MCF 10A (cell line): ENCODE measurements at regions not wholly inside any gene's neighbourhood (a gene's known extent, or its start where the extent isn't known, plus 50 kb on each side); places are given as distances from the start of the nearest gene placed in this dataset.
"Not testable (repeated sequence)": the region's sequence is repeated elsewhere in the genome, so short reads cannot be mapped to it uniquely, and the experiment has no call there.

Experiments
- BruUV-seq: library from RNA; stranded (reverse); fragments of 400-500 nt; replicated peaks from 2 replicates; lab custom pipeline; 2021; lab: Mats Ljungman, UMichigan
- CTCF ChIA-PET: fragments of 300-600 bp; sonication (Branson Sonifier 250); formaldehyde crosslinking; extraction: SDS; loops from one replicate; lab custom pipeline; 2021; ENCODE audit warnings: antibody characterized with exemption, inconsistent platforms; lab: Yijun Ruan, JAX
- POLR2A ChIA-PET: fragments of 300-600, 350-650 bp; sonication (Branson Sonifier 250); formaldehyde crosslinking; extraction: SDS; loops from one replicate; lab custom pipeline; 2020; ENCODE audit warnings: antibody characterized with exemption, inconsistent platforms; lab: Yijun Ruan, JAX
- DNase-seq: peaks from one replicate; pipeline ENCODE4 v3.0.0-alpha.2; 2018; ENCODE audit not compliant: unreplicated experiment
- H3K27ac Mint-ChIP-seq: one replicate; pipeline ENCODE4 v1.8.0; 2022; ENCODE audit warnings: mild to moderate bottlenecking, low read depth, mixed read lengths; ENCODE audit not compliant: unreplicated experiment
- H3K27me3 Mint-ChIP-seq: one replicate; pipeline ENCODE4 v1.8.0; 2022; ENCODE audit warnings: mixed read lengths; ENCODE audit not compliant: insufficient read depth, unreplicated experiment
- H3K36me3 Mint-ChIP-seq: one replicate; pipeline ENCODE4 v1.8.0; 2022; ENCODE audit warnings: mild to moderate bottlenecking, moderate library complexity, mixed read lengths; ENCODE audit not compliant: insufficient read depth, unreplicated experiment
- H3K4me1 Mint-ChIP-seq: one replicate; pipeline ENCODE4 v1.8.0; 2022; ENCODE audit warnings: mixed read lengths; ENCODE audit not compliant: insufficient read depth, unreplicated experiment
- H3K4me3 Mint-ChIP-seq: one replicate; pipeline ENCODE4 v1.8.0; 2022; ENCODE audit warnings: mild to moderate bottlenecking, moderate library complexity, mixed read lengths; ENCODE audit not compliant: unreplicated experiment
- H3K9me3 Mint-ChIP-seq: one replicate; pipeline ENCODE4 v1.8.0; 2022; ENCODE audit warnings: mixed read lengths; ENCODE audit not compliant: unreplicated experiment
- CTCF ChIP-seq: fragments of 200-600 bp; IDR thresholded peaks from one replicate; pipeline ENCODE4 v1.8.0; 2022; ENCODE audit warnings: antibody characterized with exemption, mild to moderate bottlenecking; ENCODE audit not compliant: unreplicated experiment
- intact Hi-C: fragments of 100-400 bp; cut with micrococcal nuclease; formaldehyde crosslinking; loops from 2 replicates; pipeline ENCODE4 v1.14.1; 2022

DNA sequence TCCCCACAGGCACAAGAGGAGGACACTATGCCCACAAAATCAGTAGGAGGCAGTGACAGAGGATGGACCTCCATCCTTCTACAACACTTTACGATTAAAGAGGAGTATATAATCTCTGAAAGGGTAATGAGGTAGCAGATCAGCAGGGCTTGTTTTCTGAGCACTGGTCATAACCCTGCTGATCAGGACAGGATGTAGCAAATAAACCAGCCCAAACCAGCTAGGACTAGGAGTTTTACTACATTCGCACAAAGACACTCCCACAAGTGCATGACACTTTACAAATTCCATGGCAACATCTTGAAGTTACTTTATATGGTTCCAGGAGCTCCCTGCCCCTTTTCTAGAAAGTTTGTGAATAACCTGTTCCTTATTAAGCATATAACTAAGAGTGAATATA is 73.3 kb upstream of the CHD6 start:
- POLR2A ChIA-PET, result interaction anchor here (1.4 to 3.4 kb wide), 2 partner anchors 48 to 74 kb away, joined by 5 to 29 read pairs; partner anchors contain the start of gene CHD6
- BruUV-seq, result no TSS peak

DNA sequence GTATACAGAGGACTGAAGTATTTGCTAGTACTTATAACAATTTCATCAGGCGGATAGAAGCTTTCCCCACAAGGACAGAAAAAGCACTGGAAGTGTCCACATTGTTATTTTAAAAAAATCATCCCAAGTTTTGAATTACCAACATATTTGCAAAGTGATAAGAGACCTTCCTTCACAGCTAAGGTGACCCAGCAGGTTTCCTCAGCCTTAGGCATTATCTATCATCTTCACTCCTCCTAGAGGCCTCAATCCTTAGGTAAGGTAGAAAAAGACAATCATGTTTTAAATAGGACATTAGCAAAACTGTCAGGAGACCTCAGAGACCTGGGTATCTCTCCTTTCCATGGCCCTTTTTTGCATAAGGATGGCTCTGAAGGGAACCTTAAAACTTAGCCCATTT is 72.5 kb upstream of the CHD6 start:
- no TSS peak for BruUV-seq
- H3K27me3 Mint-ChIP-seq, result peaks cover 35% of the 10 kb centered on the region
- no peak overlapping the region for H3K4me3 Mint-ChIP-seq
- no peak for TF ChIP-seq CTCF
- no peak for DNase-seq
- H3K36me3 Mint-ChIP-seq, result no peaks in the 10 kb centered on the region
- no peaks in the 10 kb centered on the region for H3K9me3 Mint-ChIP-seq
- H3K4me1 Mint-ChIP-seq, result peaks cover 11% of the 10 kb centered on the region
- no peak overlapping the region for H3K27ac Mint-ChIP-seq
- ChIA-PET POLR2A (interaction anchor here (1.4 to 3.4 kb wide), 2 partner anchors 48 to 74 kb away, joined by 5 to 29 read pairs; partner anchors contain the start of gene CHD6), CTCF (interaction anchor here (0.5 to 1.9 kb wide), 8 partner anchors 11 to 1718 kb away, joined by 3 to 5 read pairs (median 4); no protein-coding TSS in a partner anchor)
- intact Hi-C loops, result no loop called here

More for the DNA sequence above, 73.3 kb upstream of the CHD6 start:
- intact Hi-C loops, result no loop called here
- no peaks in the 10 kb centered on the region for H3K36me3 Mint-ChIP-seq
- DNase-seq, result no peak
- peaks cover 31% of the 10 kb centered on the region for H3K27me3 Mint-ChIP-seq
- CTCF ChIA-PET, result interaction anchor here (0.7 to 1.9 kb wide), 9 partner anchors 11 to 1497 kb away, joined by 3 to 6 read pairs (median 3); no protein-coding TSS in a partner anchor
- H3K9me3 Mint-ChIP-seq, result no peaks in the 10 kb centered on the region
- H3K4me3 Mint-ChIP-seq, result no peak overlapping the region
- H3K4me1 Mint-ChIP-seq, result peaks cover 11% of the 10 kb centered on the region
- TF ChIP-seq CTCF, result no peak
- H3K27ac Mint-ChIP-seq, result no peak overlapping the region

GRCh38 chr20:41686961-41687360 is 68.8 kb upstream of the CHD6 start:
- intact Hi-C loops, result no loop called here
- BruUV-seq, result no TSS peak
- DNase-seq, result no peak
- Mint-ChIP-seq H3K4me1 (no peaks in the 10 kb centered on the region), H3K4me3 (no peak overlapping the region), H3K9me3 (no peaks in the 10 kb centered on the region), H3K27me3 (peaks cover 26% of the 10 kb centered on the region), H3K36me3 (no peaks in the 10 kb centered on the region), H3K27ac (no peak overlapping the region)
- no peak for TF ChIP-seq CTCF
- ChIA-PET POLR2A (no interaction called here), CTCF (interaction anchor here (0.9 to 3.7 kb wide), 4 partner anchors 11 to 51 kb away, joined by 3 to 21 read pairs (median 5); no protein-coding TSS in a partner anchor)

- H3K4me1 Mint-ChIP-seq, DNase-seq, H3K4me3 Mint-ChIP-seq, intact Hi-C loops, H3K36me3 Mint-ChIP-seq, H3K9me3 Mint-ChIP-seq, H3K27ac Mint-ChIP-seq, POLR2A ChIA-PET, BruUV-seq: not testable (repeated sequence)
- peaks cover 26% of the 10 kb centered on the region for H3K27me3 Mint-ChIP-seq
- CTCF ChIA-PET, result interaction anchor here (0.6 kb wide), 1 partner anchor 13 kb away, joined by 3 read pairs; no protein-coding TSS in a partner anchor
Measured at GRCh38 chr20:41685145-41685544, 67.0 kb upstream of the CHD6 start.
